Neural progenitor cell (in vitro differentiated cells): ENCODE measurements at regions not wholly inside any gene's neighbourhood (a gene's known extent, or its start where the extent isn't known, plus 50 kb on each side); places are given as distances from the start of the nearest gene placed in this dataset.

ENCODE experiments used
- DNase-seq: peaks from one replicate; pipeline ENCODE4 v3.0.0-alpha.2; 2016; ENCODE audit warnings: low spot score
- H2AFZ ChIP-seq: fragments of 200-600 bp; sonication (generic); replicated peaks from 2 replicates; pipeline ENCODE4 v1.6.1; 2016; ENCODE audit warnings: antibody characterized with exemption
- H3F3A ChIP-seq: fragments of 200-600 bp; sonication (generic); 2 replicates; pipeline ENCODE4 v1.6.1; 2016; ENCODE audit warnings: antibody characterized with exemption, low read depth
- H3K27ac ChIP-seq: fragments of 200-600 bp; sonication (generic); 2 replicates; pipeline ENCODE4 v1.5.1; 2016; ENCODE audit warnings: mild to moderate bottlenecking
- H3K27me3 ChIP-seq: fragments of 200-600 bp; sonication (generic); 2 replicates; pipeline ENCODE4 v1.6.1; 2016; ENCODE audit warnings: mild to moderate bottlenecking, moderate library complexity
- H3K36me3 ChIP-seq: fragments of 200-600 bp; sonication (generic); 2 replicates; pipeline ENCODE4 v1.5.1; 2016
- H3K4me1 ChIP-seq: fragments of 200-600 bp; sonication (generic); 2 replicates; pipeline ENCODE4 v1.6.1; 2016; ENCODE audit warnings: mixed run types
- H3K4me2 ChIP-seq: fragments of 200-600 bp; sonication (generic); 2 replicates; pipeline ENCODE4 v1.6.1; 2016
- H3K4me3 ChIP-seq: fragments of 200-600 bp; sonication (generic); 2 replicates; pipeline ENCODE4 v1.5.1; 2016
- H3K79me2 ChIP-seq: fragments of 200-600 bp; sonication (generic); 2 replicates; pipeline ENCODE4 v1.6.1; 2016; ENCODE audit warnings: low read depth
- H3K9ac ChIP-seq: fragments of 200-600 bp; sonication (generic); 2 replicates; pipeline ENCODE4 v1.6.1; 2016
- H3K9me3 ChIP-seq: fragments of 200-600 bp; sonication (generic); 2 replicates; pipeline ENCODE4 v1.5.1; 2016; ENCODE audit warnings: low read depth
- H4K20me1 ChIP-seq: fragments of 200-600 bp; sonication (generic); 2 replicates; pipeline ENCODE4 v1.6.1; 2016; ENCODE audit warnings: low read depth
- H3K27ac Mint-ChIP-seq: 3 replicates; pipeline ENCODE4 v1.8.0; 2021; ENCODE audit warnings: mixed read lengths
- H3K27me3 Mint-ChIP-seq: 2 replicates; pipeline ENCODE4 v1.8.0; 2022; ENCODE audit warnings: low read depth, mild to moderate bottlenecking, inconsistent platforms, moderate library complexity, mixed read lengths; ENCODE audit not compliant: insufficient read depth
- H3K36me3 Mint-ChIP-seq: 3 replicates; pipeline ENCODE4 v1.8.0; 2021; ENCODE audit warnings: mixed read lengths
- H3K4me1 Mint-ChIP-seq: 3 replicates; pipeline ENCODE4 v1.8.0; 2021; ENCODE audit warnings: mixed read lengths
- H3K4me3 Mint-ChIP-seq: 3 replicates; pipeline ENCODE4 v1.8.0; 2021; ENCODE audit warnings: mild to moderate bottlenecking, moderate library complexity, mixed read lengths
- H3K9me3 Mint-ChIP-seq: 3 replicates; pipeline ENCODE4 v1.8.0; 2020; ENCODE audit warnings: mixed read lengths
- CTCF ChIP-seq: fragments of 200-600 bp; sonication (generic); IDR thresholded peaks from 2 replicates; pipeline ENCODE4 v1.5.1; 2017; ENCODE audit warnings: antibody characterized with exemption, mild to moderate bottlenecking
- EZH2 ChIP-seq: fragments of 200-600 bp; sonication (generic); IDR thresholded peaks from 2 replicates; pipeline ENCODE4 v1.6.1; 2017; ENCODE audit warnings: antibody characterized with exemption, mild to moderate bottlenecking, moderate library complexity
- EZH2phosphoT487 ChIP-seq: fragments of 200-600 bp; sonication (generic); IDR thresholded peaks from 2 replicates; pipeline ENCODE4 v1.6.1; 2017; ENCODE audit warnings: antibody characterized with exemption

GRCh38 chr5:96254980-96255691 is 177.9 kb downstream of the PCSK1 start:
- H3K36me3 ChIP-seq = no peaks in the 10 kb centered on the region
- Mint-ChIP-seq H3K27ac (no peak overlapping the region), H3K27me3 (no peaks in the 10 kb centered on the region), H3K9me3 (peaks cover 4% of the 10 kb centered on the region), H3K4me3 (no peak overlapping the region), H3K4me1 (peaks cover 3% of the 10 kb centered on the region), H3K36me3 (no peaks in the 10 kb centered on the region)
- H3K4me2 ChIP-seq = no peak overlapping the region
- no peaks in the 10 kb centered on the region for H3K79me2 ChIP-seq
- H3K27me3 ChIP-seq = no peaks in the 10 kb centered on the region
- DNase-seq = no peak
- no peaks in the 10 kb centered on the region for H3K9me3 ChIP-seq
- TF ChIP-seq EZH2 (no peak), CTCF (no peak), EZH2phosphoT487 (no peak)
- peaks cover 6% of the 10 kb centered on the region for H3K4me1 ChIP-seq
- no peak overlapping the region for H3K4me3 ChIP-seq
- H4K20me1 ChIP-seq = no peaks in the 10 kb centered on the region
- H2AFZ ChIP-seq = no peak overlapping the region
- H3F3A ChIP-seq = no peaks in the 10 kb centered on the region
- H3K27ac ChIP-seq = no peak overlapping the region
- H3K9ac ChIP-seq = no peak overlapping the region

- Mint-ChIP-seq H3K9me3 (peaks cover 4% of the 10 kb centered on the region), H3K36me3 (no peaks in the 10 kb centered on the region), H3K27me3 (no peaks in the 10 kb centered on the region), H3K4me1 (peaks cover 7% of the 10 kb centered on the region), H3K4me3 (no peak overlapping the region), H3K27ac (no peak overlapping the region)
- Histone ChIP-seq H3K79me2 (no peaks in the 10 kb centered on the region), H2AFZ (no peak overlapping the region), H4K20me1 (no peaks in the 10 kb centered on the region), H3F3A (no peaks in the 10 kb centered on the region), H3K4me2 (no peak overlapping the region), H3K4me3 (no peak overlapping the region), H3K9me3 (no peaks in the 10 kb centered on the region), H3K36me3 (no peaks in the 10 kb centered on the region), H3K27me3 (no peaks in the 10 kb centered on the region), H3K9ac (no peak overlapping the region), H3K4me1 (peaks cover 2% of the 10 kb centered on the region), H3K27ac (no peak overlapping the region)
- DNase-seq = no peak
- TF ChIP-seq EZH2phosphoT487 = no peak
- TF ChIP-seq EZH2 = no peak
- no peak for TF ChIP-seq CTCF
These were observed 179.9 kb downstream of the PCSK1 start for GRCh38 chr5:96253140-96253539.

DNA sequence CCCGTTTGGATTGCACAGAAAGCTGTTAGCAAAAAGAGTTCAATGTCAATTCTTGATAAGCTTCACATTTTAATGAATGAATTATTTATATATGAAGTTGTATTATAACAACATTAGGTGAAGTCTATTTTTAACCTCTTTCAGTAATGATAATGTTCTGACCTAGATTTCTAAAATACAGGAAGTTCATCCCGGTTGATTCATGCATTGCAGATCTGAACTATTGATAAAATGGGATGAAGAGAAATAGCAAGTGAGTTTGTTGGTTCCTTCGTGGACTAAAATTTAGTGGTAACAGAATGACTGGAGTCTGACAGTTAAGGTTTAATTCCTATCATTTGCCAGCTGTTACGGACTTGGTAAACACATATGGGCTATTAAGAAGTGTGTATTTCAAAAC is 180.5 kb downstream of the PCSK1 start:
- H3F3A ChIP-seq = no peaks in the 10 kb centered on the region
- Mint-ChIP-seq H3K36me3 (no peaks in the 10 kb centered on the region), H3K27ac (no peak overlapping the region), H3K4me3 (no peak overlapping the region), H3K4me1 (peaks cover 11% of the 10 kb centered on the region), H3K9me3 (peaks cover 4% of the 10 kb centered on the region), H3K27me3 (no peaks in the 10 kb centered on the region)
- no peak overlapping the region for H3K27ac ChIP-seq
- no peaks in the 10 kb centered on the region for H4K20me1 ChIP-seq
- no peak overlapping the region for H3K4me3 ChIP-seq
- no peaks in the 10 kb centered on the region for H3K9me3 ChIP-seq
- H3K79me2 ChIP-seq = no peaks in the 10 kb centered on the region
- H3K27me3 ChIP-seq = no peaks in the 10 kb centered on the region
- TF ChIP-seq CTCF (no peak), EZH2 (no peak), EZH2phosphoT487 (no peak)
- no peak overlapping the region for H3K9ac ChIP-seq
- H2AFZ ChIP-seq = no peak overlapping the region
- DNase-seq = no peak
- no peak overlapping the region for H3K4me2 ChIP-seq
- no peaks in the 10 kb centered on the region for H3K36me3 ChIP-seq
- peaks cover 5% of the 10 kb centered on the region for H3K4me1 ChIP-seq
